ENCODE measurements at regions not wholly inside any gene's neighbourhood (a gene's known extent, or its start where the extent isn't known, plus 50 kb on each side); places are given as distances from the start of the nearest gene placed in this dataset.

DNA sequence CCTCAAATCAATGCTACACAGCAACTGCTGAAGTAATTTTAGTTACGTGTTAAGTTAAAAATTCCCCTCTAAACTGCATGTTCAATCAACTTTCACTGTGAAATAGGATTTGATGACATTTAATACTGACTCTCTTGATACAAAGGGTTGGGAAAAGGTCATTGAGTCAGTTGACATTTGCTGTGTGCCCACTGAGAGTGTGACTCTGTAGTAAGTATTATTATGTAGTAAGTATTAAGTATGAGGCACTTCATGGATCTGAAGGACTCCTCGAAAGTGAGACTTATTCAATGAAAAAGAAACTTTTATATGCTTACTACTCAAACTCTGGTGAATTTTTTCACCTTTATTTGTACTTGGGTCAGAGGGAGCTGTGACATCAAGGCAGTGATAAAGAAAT lies 83.1 kb upstream of the S1PR1 start:
- DNase-seq (ENCODE audit: low spot score): no peak

DNA sequence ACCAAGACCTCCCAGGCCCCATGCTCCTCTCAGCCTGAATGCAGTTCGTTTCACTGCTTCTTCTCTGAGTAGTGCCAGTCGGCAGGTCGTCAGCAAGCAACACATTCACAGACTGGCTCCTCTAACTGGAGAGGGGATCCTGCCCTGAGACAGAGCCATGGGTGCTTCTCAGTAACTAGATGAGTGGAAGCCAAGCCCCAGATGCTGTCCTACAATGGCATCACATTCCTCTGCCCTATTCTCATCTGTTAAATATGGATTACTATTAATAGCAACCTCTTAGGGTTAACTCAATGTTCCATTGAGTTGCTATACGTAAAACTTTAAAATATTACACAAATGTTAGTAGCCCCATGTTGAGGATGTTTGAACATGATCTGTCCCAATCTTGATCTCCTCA lies 84.2 kb upstream of the S1PR1 start:
- DNase-seq (ENCODE audit: low spot score): no peak

DNA sequence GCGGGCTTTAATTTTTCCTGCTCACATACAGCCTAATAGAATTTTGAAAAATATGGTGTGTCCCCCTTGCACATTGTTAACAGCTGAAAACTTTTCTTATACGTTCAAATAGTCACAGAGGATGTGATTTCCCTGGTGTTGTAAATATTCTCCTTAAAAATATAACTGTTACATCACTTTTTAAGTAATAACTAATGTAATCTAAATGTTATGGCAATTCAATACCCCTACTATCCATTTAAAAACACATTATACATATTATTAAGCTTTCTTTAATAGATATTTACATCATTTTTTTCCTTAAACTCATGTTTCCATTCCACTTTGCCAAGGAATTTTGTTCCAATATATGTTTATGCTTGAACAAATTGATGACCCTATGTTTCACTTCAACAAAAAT lies 85.5 kb upstream of the S1PR1 start:
- no peak for DNase-seq (ENCODE audit: low spot score)

DNA sequence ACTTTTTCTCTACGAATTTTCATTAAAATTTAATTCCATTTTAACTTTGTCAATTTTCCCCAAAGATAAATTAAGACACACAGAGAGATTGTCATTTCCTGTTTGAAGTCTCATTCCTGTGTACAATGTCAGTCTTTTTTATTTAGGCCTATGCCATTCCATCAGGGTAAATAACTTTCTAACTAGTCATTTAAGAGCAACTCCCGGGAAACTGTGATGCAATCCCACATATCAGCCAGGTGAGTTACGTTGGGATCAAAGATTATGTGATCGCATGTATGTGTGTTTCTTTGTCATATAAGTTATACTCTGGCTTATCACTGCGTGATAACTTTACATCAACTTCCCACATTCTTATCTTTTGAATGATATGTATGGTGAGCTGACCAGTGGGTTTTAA lies 86.1 kb upstream of the S1PR1 start:
- DNase-seq (ENCODE audit: low spot score): no peak

DNA sequence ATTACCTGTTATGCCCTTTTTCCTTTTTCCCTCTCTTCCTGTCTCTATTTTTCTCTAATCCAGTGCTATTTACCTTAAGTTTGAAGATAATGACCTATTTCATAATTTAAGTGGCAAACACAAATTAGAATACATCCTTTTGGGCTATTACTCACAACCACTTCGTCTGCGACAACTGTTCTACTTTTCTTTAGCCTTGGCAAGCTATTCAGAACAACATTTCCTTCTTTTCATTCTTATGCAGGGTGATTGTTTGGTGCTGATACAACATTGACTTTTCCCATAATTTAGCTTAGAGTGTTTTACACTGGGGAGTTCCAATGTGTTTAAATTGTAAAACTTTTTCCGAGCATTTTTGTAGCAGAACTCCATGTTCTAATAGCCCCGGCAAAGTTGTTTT lies 86.6 kb upstream of the S1PR1 start:
- no peak for DNase-seq (ENCODE audit: low spot score)

DNA sequence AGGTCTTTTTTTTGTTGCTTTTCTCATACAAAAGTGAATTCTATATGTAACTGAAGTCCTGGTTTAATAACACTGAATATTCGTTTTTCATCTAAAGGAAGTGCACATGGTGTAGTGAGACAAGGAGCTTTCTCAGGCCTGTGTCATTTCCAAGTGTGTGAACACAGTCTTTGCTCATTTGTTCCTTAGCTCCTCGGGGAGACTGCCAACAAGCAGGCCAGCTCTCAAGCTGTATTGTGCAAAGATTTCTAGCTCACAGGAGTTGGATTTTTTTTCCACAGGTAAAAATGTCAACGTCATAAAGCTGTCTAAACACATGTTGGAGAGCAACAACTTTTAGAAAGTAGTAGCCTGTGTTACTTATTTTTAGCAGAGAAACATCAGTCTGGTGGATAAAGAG lies 87.8 kb upstream of the S1PR1 start:
- no peak for DNase-seq (ENCODE audit: low spot score)

DNA sequence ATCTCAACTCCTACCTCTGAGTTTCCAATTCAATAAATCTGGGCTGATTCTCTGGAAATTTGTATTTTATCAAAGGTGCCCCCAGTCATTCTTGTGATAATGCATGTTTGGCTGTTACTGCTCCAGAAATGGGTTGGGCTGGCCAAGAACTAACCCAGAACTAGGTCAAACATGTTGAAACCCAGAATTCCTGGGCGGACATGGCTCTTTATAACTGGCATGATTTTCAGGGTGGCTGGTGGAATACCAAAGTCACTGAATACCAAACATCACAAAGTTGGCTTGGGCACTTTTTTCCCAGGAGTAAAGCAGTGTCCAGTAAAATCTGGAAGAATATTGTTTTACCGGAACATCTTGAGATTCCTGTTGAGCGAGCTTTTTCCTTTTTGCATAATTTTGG lies 89.4 kb upstream of the S1PR1 start:
- no peak for DNase-seq (ENCODE audit: low spot score)

DNA sequence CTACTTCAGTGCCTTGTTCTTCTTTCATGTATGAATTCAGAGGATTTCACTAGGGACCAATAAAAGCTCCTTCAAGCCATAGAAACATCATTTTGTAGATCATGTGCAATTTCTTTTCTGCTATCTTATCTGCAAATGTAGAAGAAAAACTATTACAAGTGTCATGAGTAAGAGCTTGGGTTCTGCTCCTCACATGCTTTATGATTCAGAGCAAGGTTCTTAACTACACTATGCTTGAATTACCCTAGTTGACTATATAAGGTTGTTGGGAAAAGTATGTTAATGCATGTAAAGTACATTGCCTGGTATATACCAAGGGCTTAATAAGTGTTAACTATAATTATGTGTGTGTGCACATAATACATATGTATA lies 91.4 kb upstream of the S1PR1 start:
- DNase-seq (ENCODE audit: low spot score): no peak

DNA sequence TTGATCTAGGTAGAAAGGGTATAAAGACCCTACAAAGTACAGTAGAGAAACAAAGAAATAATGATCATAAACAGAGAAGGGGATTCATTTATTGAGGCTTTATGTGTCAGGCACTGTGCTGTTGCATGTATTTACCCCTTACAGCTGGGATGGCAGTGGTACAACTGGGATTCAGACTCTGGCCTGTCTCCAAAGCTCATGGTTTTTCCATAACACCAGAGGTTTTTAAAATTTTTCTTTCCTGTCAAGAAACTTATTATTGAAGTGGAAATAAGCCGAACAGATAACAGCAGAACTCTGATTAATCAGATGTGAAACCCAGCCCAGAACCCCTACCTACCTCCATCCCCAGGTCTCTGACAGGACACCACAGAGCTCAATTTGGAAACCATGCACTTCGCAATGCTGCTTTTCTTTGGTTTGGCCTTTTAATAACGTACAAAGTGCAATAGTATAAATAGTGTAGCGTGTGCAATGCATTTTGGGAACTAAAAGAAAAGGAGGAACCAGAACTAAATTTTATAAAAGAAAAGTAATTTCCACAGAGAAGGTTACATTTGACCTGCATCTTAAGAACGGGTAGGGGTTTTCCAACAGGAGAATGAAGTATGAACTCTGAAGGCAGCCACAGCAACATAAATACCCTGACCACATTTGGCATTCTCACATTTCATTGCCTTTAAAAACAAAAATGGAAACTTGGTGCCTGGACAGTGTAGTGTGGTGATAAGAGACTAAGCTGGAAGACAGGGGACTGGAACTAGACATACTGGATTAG lies 92.0 kb upstream of the S1PR1 start:
- no peak for DNase-seq (ENCODE audit: low spot score)

DNA sequence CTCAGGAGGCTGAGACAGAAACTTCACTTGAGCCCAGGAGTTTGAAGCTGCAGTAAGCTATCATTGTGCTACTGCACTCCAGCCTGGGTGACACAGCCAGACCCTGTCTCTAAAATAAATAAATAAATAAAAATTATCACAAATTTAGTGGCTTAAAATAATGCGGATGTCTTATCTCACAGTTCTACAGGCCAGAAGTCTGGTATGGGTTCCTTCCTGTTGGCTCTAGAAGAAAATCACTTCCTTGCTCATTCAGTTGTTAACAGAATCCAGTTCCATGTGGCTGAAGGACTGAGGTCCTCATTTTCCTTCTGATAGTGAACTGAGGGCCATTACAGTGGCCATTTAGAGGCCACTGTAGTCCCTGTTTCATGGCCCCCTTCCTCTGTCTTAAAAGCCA lies 94.6 kb upstream of the S1PR1 start:
- no peak for DNase-seq (ENCODE audit: low spot score)

DNA sequence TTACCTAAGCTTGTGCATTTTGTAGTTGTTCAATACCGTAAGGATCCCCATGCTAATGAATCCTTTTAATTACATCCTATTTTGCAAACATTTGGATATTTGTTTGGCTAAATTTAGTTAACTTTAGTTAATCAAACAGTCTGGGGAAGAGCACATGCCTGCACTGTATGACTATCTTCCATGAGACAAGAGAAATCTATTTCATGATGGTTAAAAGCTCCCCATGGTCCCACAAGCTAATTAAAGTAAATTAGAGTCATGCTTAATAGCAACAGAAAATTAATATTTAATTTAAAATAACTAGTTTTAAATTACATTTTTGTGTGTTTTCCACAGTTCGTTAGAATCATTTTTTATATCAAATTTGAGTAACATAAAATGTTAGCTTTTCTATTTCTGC lies 95.4 kb upstream of the S1PR1 start:
- DNase-seq (ENCODE audit: low spot score): no peak

DNA sequence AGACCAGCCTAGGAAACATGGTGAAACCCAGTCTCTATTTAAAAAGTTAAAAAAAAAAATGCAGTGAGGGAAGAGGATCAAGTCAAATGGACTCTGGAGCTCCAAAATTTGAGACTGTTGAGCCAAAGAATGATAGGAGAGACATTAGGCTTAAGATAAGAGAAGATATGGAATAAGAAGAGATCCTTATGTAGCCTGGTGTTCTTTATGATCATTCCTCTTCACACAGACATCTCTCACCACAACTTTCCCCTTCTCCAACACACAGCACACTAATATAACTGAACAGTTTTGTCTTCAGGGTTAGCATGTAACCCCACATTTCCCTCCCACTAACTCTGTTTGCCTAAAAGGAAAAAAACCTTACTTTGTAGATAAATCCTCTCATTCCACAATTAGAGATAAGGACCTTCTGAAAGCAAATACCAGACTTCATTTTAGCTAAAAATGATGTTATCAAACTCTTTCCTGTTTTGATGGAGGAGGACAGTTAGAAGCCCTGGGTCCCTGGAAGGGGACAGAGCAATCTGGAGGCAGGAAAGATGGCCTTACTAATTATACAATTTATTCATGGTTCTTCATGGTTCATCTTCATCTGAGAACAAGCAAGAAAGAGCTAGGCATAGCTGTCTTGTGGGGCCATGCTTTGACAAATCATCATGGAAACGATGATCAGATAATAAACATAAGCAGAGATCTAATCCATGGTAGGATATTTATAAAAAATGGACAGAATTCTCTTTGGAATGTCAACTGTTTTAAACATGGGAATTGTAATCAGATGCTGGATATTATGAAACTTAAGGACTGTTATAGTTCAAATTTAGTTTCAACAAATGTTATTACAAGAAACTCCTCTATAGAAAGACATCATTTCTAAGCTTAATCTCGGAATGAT lies 96.7 kb upstream of the S1PR1 start:
- peak; percentile 33 for DNase-seq (ENCODE audit: low spot score)

DNA sequence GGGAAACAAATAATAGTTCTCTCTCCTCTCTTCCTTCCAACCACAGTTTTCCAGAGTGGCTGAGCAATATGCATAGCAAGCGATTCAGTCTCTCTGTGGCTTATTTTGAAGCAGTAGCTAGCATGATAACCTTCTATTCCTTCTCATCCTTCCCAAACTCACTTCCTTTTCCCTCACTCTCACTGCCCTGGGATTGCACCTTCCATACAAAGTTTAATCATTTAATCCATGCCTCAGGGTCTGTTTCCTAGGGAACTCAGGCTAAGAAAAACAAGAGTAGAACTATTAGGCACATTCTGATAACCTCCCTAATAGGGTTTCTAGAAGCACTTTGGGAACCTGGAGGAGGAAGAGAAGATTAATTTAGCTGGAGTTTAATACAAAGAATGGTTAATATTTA lies 97.7 kb upstream of the S1PR1 start:
- DNase-seq (ENCODE audit: low spot score): no peak

DNA sequence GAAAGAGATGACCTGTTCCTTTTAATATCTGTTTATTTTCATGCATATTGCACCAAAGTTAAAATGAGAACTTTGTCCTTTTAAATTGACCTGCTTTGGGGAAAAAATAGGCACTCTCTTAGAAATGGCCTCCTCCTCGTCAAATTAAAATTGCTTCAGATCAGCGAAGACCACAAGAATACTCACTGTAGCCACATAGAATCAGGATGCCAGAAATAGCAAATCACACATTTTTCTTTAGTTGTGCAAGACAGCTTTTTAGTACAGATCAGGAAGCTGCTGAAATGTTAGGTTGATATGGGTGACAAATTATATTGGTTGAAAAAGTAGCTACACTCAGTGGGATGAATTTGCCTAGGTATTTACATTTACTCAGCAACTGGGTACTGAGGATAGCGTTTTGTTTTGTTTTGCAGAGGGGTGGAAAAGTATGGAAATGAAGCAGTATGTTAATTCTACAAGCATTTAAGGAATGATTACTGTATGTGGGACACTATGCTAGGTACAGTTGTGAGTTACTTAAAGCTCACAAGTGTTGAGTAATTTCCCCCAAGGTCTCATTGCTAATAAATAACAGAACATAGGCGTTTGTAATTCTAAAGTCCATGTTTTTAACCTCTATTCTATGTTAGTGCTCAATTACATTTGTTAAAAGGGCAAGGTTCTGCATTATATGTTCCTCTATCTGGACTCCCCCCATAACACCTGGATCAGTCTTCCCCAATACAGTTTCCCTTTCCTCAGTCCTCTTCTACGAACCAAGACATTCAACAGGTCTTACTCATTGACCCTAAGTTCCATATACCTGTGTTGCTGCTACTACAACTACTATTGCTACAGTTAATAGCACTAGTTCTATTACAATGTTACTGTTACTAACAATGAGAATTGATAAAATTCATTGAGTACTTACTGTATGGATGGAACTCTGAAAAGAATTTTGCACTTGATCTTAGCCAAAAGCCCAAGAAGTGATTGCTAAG lies 99.4 kb upstream of the S1PR1 start:
- DNase-seq (ENCODE audit: low spot score): no peak

DNA sequence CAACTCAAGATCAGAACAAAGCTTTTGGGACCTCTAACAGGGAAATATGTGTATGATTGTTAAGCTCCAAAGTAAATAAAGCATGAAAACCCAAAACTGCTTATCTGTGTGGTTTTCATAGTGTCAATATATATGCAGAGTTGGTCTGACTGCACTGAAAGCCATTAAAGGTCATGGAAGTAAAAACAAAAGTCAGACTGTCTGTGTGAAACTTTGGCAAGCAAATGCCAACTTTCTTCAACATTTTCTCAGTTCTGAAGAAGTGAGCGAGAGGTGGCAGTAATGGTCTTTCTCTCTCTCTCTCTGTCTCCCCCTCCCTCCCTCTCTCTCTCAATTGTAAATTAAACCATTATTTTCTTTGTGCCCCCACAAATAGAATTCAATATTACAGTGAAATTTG lies 100.1 kb upstream of the S1PR1 start:
- DNase-seq (ENCODE audit: low spot score): no peak

DNA sequence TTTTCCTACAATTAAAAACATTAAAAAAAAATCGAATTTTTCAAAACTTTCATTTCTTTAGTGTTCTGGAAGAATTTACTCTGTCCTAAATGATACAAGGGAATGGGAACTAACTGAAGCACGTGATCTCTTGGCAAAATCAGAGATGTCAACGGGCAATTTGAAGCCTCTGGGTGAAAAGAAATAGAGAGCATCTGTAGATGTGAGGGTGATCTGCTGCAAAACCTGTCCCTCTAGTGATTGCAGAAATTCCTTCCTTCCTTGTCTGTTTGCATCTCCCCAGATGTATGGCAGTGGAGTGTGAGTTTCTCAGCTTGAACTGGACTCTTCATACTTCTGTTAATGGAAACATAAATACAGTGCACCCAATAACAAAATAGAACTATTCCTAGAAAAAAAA lies 100.5 kb upstream of the S1PR1 start:
- no peak for DNase-seq (ENCODE audit: low spot score)

DNA sequence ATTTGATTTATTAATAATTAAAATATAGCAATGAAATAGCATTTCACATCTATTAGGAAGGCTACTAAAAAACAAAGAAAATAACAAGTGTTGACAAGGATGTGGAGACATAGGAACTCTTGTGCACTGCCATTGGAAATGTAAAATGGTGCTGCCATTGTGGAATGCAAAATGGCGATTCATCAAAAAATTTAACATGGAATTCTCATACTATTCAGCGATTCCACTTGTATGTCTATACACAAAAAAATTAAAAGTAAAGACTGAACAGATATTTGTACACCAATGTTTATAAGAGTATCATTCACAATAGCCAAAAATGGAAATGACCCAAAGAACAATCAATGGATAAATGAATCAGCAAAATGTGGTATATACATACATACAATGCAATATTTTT lies 101.3 kb upstream of the S1PR1 start:
- DNase-seq (ENCODE audit: low spot score): no peak

DNA sequence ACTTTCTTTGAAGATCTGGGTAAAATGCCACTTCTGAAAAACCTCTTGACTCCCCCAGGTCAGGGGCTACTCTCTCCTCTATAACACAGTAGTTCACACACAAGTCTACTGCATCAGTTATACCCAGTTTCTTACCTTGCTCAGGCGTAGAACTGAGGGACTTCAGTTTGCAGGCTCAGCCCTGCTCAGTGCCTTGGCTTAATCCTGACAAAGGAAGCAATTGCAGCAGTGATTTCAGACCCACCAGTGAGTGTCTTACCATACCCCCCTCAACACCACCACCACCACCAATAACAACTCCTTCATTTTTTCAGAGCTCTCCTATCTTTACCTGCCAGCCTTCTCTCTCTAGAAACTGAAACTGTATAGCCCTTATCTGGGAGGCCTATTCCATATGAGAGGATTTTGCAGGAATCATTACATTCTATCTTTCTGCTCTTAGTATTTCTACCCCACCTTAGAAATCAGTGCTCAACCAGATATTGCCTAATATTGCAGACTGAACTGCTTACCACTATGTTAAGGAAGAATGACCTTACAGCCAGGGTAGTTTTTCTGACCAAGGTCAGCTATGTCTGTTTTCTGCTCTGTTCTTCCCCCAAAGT lies 105.5 kb upstream of the S1PR1 start:
- DNase-seq (ENCODE audit: low spot score): no peak

DNA sequence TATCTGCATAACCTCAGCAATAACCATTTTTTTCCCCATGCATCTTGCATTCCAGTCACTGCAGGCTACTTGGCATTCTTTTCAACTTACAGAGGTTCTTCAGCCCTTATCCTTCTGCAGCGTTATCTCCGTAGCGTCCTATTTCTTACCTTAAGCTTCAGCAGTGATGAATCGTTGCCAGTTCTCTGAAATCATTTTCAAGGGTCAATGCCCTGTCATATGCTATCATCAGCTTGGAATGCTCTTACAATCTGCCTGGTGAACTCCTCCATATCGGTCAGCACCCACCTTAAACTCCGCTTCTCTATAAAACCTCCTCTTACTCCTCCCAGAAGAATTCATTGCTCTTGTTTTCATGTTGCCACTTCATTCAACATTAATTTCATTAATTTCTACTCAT lies 105.1 kb upstream of the DPH5 start:
- no peak for DNase-seq (ENCODE audit: low spot score)

DNA sequence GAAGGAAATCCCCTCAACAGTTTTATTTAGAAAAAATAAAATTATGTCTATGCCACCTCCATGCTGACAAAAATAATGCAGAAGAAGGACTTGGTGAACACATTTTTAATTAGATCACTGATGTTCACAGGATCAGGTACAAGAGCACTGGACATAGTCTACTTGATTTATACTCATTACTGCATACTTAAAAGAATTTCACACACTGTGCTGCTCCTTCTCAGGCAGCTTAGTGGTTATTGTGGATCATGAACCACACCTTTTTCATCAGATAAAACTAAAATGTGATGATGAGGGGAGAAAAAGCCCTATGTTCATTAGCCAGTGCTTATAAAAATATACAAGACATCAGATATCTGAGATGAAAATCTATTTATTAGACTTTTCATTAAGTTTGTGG lies 103.3 kb upstream of the DPH5 start:
- no peak for DNase-seq (ENCODE audit: low spot score)

DNA sequence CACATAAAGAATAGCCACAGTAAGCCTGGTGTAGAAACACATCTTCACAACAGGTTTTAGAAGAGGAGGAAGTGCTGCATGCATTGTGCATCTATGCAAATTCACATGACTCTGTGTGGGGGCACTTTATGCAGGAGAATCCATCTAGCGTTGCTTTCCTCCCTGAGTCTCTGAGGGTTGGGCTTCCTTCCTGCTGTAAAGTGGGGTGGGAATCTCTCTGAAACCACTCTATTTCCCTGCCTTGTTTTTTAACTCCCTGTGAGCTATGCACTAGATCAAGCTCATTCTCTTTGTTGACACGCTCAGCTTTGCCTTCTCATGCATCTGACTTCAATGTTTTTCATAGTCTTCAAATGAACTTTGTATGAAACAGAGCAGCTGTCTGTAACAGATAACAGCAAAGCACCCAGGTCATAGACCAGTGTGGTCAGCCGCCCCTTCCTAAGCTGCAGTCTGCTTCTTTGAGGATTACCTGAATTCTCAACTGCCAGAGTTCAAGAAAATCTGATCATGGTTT lies 102.7 kb upstream of the DPH5 start:
- DNase-seq (ENCODE audit: low spot score): no peak
